IMR-90 (cell line): ENCODE measurements at regions not wholly inside any gene's neighbourhood (a gene's known extent, or its start where the extent isn't known, plus 50 kb on each side); places are given as distances from the start of the nearest gene placed in this dataset.

Source experiments
- ATAC-seq: fragments of 200-7000 bp; cut with Tn5 transposase; 2 replicates; pipeline ENCODE4 v1.9.1; 2020; ENCODE audit warnings: low read depth, mild to moderate bottlenecking, moderate library complexity
- BruUV-seq: library from RNA; stranded (reverse); fragments of 400-500 nt; replicated peaks from 2 replicates; lab custom pipeline; 2021; lab: Mats Ljungman, UMichigan
- CTCF ChIA-PET: fragments of 300-600 bp; formaldehyde crosslinking; extraction: SDS; loops from one replicate; lab custom pipeline; 2021; ENCODE audit warnings: antibody characterized with exemption; lab: Yijun Ruan, JAX
- POLR2A ChIA-PET: fragments of 300-600 bp; sonication (Branson Sonifier 250); formaldehyde crosslinking; loops from one replicate; lab custom pipeline; 2022; ENCODE audit warnings: antibody characterized with exemption; ENCODE audit not compliant: unreplicated experiment; lab: Charles Lee
- DNase-seq: peaks from one replicate; pipeline ENCODE4 v3.0.0; 2013
- H2AFZ ChIP-seq: replicated peaks from 2 replicates; pipeline ENCODE3; 2013; ENCODE audit warnings: low read length, mild to moderate bottlenecking; ENCODE audit not compliant: poor library complexity
- H2AK5ac ChIP-seq: 2 replicates; pipeline ENCODE4 v1.6.1; 2013; ENCODE audit warnings: low read depth, low read length, inconsistent platforms
- H2AK9ac ChIP-seq: replicated peaks from 2 replicates; pipeline ENCODE3; 2013; ENCODE audit warnings: mild to moderate bottlenecking, low read depth, low read length, moderate library complexity; ENCODE audit not compliant: poor library complexity
- H2BK120ac ChIP-seq: 2 replicates; pipeline ENCODE4 v1.6.1; 2013; ENCODE audit warnings: low read depth, low read length, inconsistent platforms
- H2BK15ac ChIP-seq: 3 replicates; pipeline ENCODE4 v1.6.1; 2013; ENCODE audit warnings: low read depth, low read length, inconsistent platforms
- H2BK20ac ChIP-seq: 2 replicates; pipeline ENCODE4 v1.6.1; 2013; ENCODE audit warnings: low read depth, mild to moderate bottlenecking, inconsistent platforms, low read length, moderate library complexity
- H2BK5ac ChIP-seq: 2 replicates; pipeline ENCODE4 v1.6.1; 2013; ENCODE audit warnings: mild to moderate bottlenecking, low read depth, low read length, inconsistent platforms; ENCODE audit not compliant: poor library complexity, severe bottlenecking
- H3K14ac ChIP-seq: replicated peaks from 2 replicates; pipeline ENCODE4 v1.6.1; 2013; ENCODE audit warnings: low read depth, low read length, inconsistent platforms
- H3K18ac ChIP-seq: 2 replicates; pipeline ENCODE4 v1.6.1; 2013; ENCODE audit warnings: low read depth, low read length, control low read depth
- H3K23ac ChIP-seq: 2 replicates; pipeline ENCODE4 v1.6.1; 2013; ENCODE audit warnings: low read depth, low read length, inconsistent platforms
- H3K27ac ChIP-seq: 2 replicates; pipeline ENCODE4 v1.5.1; 2013; ENCODE audit warnings: mild to moderate bottlenecking, control low read depth, low read length; ENCODE audit not compliant: insufficient read depth
- H3K27me3 ChIP-seq: 2 replicates; pipeline ENCODE4 v1.6.1; 2013; ENCODE audit warnings: low read length; ENCODE audit not compliant: control insufficient read depth, insufficient read depth
- H3K36me3 ChIP-seq: 2 replicates; pipeline ENCODE4 v1.6.1; 2013; ENCODE audit warnings: low read length, mixed read lengths; ENCODE audit not compliant: control insufficient read depth, insufficient read depth
- H3K4ac ChIP-seq: 2 replicates; pipeline ENCODE4 v1.6.1; 2013; ENCODE audit warnings: low read depth, low read length, inconsistent platforms
- H3K4me1 ChIP-seq: 2 replicates; pipeline ENCODE4 v1.6.1; 2013; ENCODE audit warnings: low read length, mixed read lengths; ENCODE audit not compliant: control insufficient read depth, insufficient read depth
- H3K4me2 ChIP-seq: 2 replicates; pipeline ENCODE4 v1.6.1; 2013; ENCODE audit warnings: low read depth, mild to moderate bottlenecking, control low read depth, low read length, moderate library complexity
- H3K4me3 ChIP-seq: 2 replicates; pipeline ENCODE4 v1.5.1; 2013; ENCODE audit warnings: low read depth, mild to moderate bottlenecking, control low read depth, low read length, moderate library complexity; ENCODE audit not compliant: insufficient read depth
- H3K56ac ChIP-seq: 2 replicates; pipeline ENCODE4 v1.6.1; 2013; ENCODE audit warnings: low read length, inconsistent platforms; ENCODE audit not compliant: insufficient read depth; ENCODE audit errors: extremely low read depth
- H3K79me1 ChIP-seq, 2 experiments: 2 replicates each; pipeline ENCODE4 v1.6.1; 2013; ENCODE audit warnings: low read length in 2 of 2, inconsistent platforms in 1 of 2, low read depth in 1 of 2
- H3K9ac ChIP-seq: 2 replicates; pipeline ENCODE4 v1.6.1; 2013; ENCODE audit warnings: low read depth, low read length, control low read depth
- H3K9me1 ChIP-seq: 2 replicates; pipeline ENCODE4 v1.6.1; 2013; ENCODE audit warnings: low read length, inconsistent platforms; ENCODE audit not compliant: insufficient read depth
- H3K9me3 ChIP-seq: 2 replicates; pipeline ENCODE4 v1.6.1; 2013; ENCODE audit warnings: low read length; ENCODE audit not compliant: control insufficient read depth, insufficient read depth
- H4K20me1 ChIP-seq: 2 replicates; pipeline ENCODE4 v1.6.1; 2013; ENCODE audit warnings: low read length, inconsistent platforms; ENCODE audit not compliant: insufficient read depth
- H4K5ac ChIP-seq: 2 replicates; pipeline ENCODE4 v1.6.1; 2013; ENCODE audit warnings: mild to moderate bottlenecking, low read depth, low read length, control low read depth
- H4K8ac ChIP-seq, 2 experiments: 2 replicates each; pipeline ENCODE4 v1.6.1; 2013; ENCODE audit warnings: low read depth in 2 of 2, low read length in 2 of 2, control low read depth in 1 of 2, inconsistent platforms in 1 of 2
- H4K91ac ChIP-seq: 2 replicates; pipeline ENCODE4 v1.6.1; 2013; ENCODE audit warnings: low read depth, low read length, inconsistent platforms; ENCODE audit not compliant: insufficient read depth
- CEBPB ChIP-seq: IDR thresholded peaks from 2 replicates; pipeline ENCODE4 v1.6.1; 2012; ENCODE audit warnings: low read depth, low read length, improper control_type of control experiment
- MAFK ChIP-seq: IDR thresholded peaks from 2 replicates; pipeline ENCODE4 v1.6.1; 2012; ENCODE audit warnings: low read depth, low read length, improper control_type of control experiment
- RCOR1 ChIP-seq: IDR thresholded peaks from 2 replicates; pipeline ENCODE4 v1.6.1; 2012; ENCODE audit warnings: mild to moderate bottlenecking, low read length, improper control_type of control experiment; ENCODE audit not compliant: insufficient replicate concordance
- RFX5 ChIP-seq: IDR thresholded peaks from 2 replicates; pipeline ENCODE4 v1.8.0; 2012; ENCODE audit warnings: low read depth, mild to moderate bottlenecking, low read length, moderate library complexity
- WGBS, 2 experiments: methylation state at CpG; one replicate each; pipeline versions ENCODE4 v1.1.5 to v1.1.7; 2013; ENCODE audit warnings: missing lambda C conversion rate in 2 of 2; ENCODE audit not compliant: insufficient read length in 1 of 2; ENCODE audit errors: extremely low coverage in 2 of 2; 5-methylcytosine and 5-hydroxymethylcytosine counted together
- dilution Hi-C: fragments of 300-500 bp; cut with HindIII; formaldehyde crosslinking; loops from one replicate; pipeline ENCODE4 v1.14.3; 2018; ENCODE audit warnings: low sequenced_read_pairs; ENCODE audit not compliant: unreplicated experiment
- in situ Hi-C: fragments of 300-500 bp; cut with MboI; formaldehyde crosslinking; loops from 3 replicates; pipeline ENCODE4 v1.14.3; 2019; ENCODE audit warnings: low sequenced_read_pairs, inconsistent platforms, mixed read lengths
- intact Hi-C: fragments of 100-400 bp; cut with micrococcal nuclease; formaldehyde crosslinking; loops from 2 replicates; pipeline ENCODE4 v1.10.0; 2022
- TF ChIP-seq, protein P1 (sequence below): fragments of 150-350 bp; IDR thresholded peaks from 2 replicates; pipeline ENCODE4 v1.6.1; 2016; ENCODE audit warnings: low read depth, mild to moderate bottlenecking, low read length, moderate library complexity, borderline replicate concordance

DNA sequence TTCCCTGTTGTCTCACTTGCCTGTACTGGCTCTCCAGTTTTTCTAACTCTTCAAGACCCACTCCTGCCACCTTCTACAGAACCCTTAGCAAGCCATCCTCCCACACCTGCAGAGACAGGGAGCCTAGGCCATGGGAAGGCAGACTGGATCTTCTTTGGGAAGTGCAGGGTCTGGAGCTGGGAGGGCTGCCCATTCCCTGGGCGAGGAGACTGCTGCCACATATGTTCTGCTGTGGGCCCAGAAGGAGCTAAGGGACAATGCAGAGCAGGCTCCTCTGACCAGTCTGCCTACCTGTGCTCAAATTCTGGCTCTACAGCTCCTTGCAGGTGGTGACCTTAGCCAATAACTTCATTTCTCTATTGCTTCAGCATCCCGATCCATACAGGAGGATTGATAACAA lies 152.1 kb upstream of the CELF4 start:
- Histone ChIP-seq H2BK20ac (no peak overlapping the region), H3K18ac (no peak overlapping the region), H3K79me1 (no peaks in the 10 kb centered on the region), H3K36me3 (no peaks in the 10 kb centered on the region), H3K4me1 (no peaks in the 10 kb centered on the region), H3K9me3 (peaks cover 21% of the 10 kb centered on the region), H2BK15ac (no peak overlapping the region), H3K4ac (no peak overlapping the region), H3K14ac (no peak overlapping the region), H3K56ac (no peak overlapping the region), H4K5ac (no peak overlapping the region), H3K9ac (no peak overlapping the region), H3K4me2 (no peak overlapping the region), H3K23ac (no peak overlapping the region), H4K8ac (no peak overlapping the region), H4K91ac (no peak overlapping the region), H2AK9ac (no peak overlapping the region), H2AK5ac (no peak overlapping the region), H4K20me1 (no peaks in the 10 kb centered on the region), H2BK5ac (no peak overlapping the region), H2BK120ac (no peak overlapping the region), H3K4me3 (no peak overlapping the region), H2AFZ (no peak overlapping the region), H3K9me1 (no peaks in the 10 kb centered on the region), H3K27me3 (no peaks in the 10 kb centered on the region), H3K27ac (no peak overlapping the region)
- intact Hi-C loops = no loop called here
- ChIA-PET POLR2A (no interaction called here), CTCF (no interaction called here)
- BruUV-seq = no TSS peak
- in situ Hi-C loops = no loop called here
- no peak for ATAC-seq
- DNase-seq = no peak
- TF ChIP-seq, protein P1, sequence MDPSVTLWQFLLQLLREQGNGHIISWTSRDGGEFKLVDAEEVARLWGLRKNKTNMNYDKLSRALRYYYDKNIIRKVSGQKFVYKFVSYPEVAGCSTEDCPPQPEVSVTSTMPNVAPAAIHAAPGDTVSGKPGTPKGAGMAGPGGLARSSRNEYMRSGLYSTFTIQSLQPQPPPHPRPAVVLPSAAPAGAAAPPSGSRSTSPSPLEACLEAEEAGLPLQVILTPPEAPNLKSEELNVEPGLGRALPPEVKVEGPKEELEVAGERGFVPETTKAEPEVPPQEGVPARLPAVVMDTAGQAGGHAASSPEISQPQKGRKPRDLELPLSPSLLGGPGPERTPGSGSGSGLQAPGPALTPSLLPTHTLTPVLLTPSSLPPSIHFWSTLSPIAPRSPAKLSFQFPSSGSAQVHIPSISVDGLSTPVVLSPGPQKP = no peak
- TF ChIP-seq MAFK (no peak), RFX5 (no peak), CEBPB (no peak), RCOR1 (no peak)
- 0% methylated on average over 1 of the region's 2 CpGs; no CpG with 5 or more reads in 1 of the 2 experiments for WGBS, 2 experiments
- dilution Hi-C loops = no loop called here
